Neural progenitor cell (in vitro differentiated cells): ENCODE measurements at regions not wholly inside any gene's neighbourhood (a gene's known extent, or its start where the extent isn't known, plus 50 kb on each side); places are given as distances from the start of the nearest gene placed in this dataset.

Source experiments
- DNase-seq: peaks from one replicate; pipeline ENCODE4 v3.0.0-alpha.2; 2016; ENCODE audit warnings: low spot score
- H2AFZ ChIP-seq: fragments of 200-600 bp; sonication (generic); replicated peaks from 2 replicates; pipeline ENCODE4 v1.6.1; 2016; ENCODE audit warnings: antibody characterized with exemption
- H3F3A ChIP-seq: fragments of 200-600 bp; sonication (generic); 2 replicates; pipeline ENCODE4 v1.6.1; 2016; ENCODE audit warnings: antibody characterized with exemption, low read depth
- H3K27ac ChIP-seq: fragments of 200-600 bp; sonication (generic); 2 replicates; pipeline ENCODE4 v1.5.1; 2016; ENCODE audit warnings: mild to moderate bottlenecking
- H3K27me3 ChIP-seq: fragments of 200-600 bp; sonication (generic); 2 replicates; pipeline ENCODE4 v1.6.1; 2016; ENCODE audit warnings: mild to moderate bottlenecking, moderate library complexity
- H3K36me3 ChIP-seq: fragments of 200-600 bp; sonication (generic); 2 replicates; pipeline ENCODE4 v1.5.1; 2016
- H3K4me1 ChIP-seq: fragments of 200-600 bp; sonication (generic); 2 replicates; pipeline ENCODE4 v1.6.1; 2016; ENCODE audit warnings: mixed run types
- H3K4me2 ChIP-seq: fragments of 200-600 bp; sonication (generic); 2 replicates; pipeline ENCODE4 v1.6.1; 2016
- H3K4me3 ChIP-seq: fragments of 200-600 bp; sonication (generic); 2 replicates; pipeline ENCODE4 v1.5.1; 2016
- H3K79me2 ChIP-seq: fragments of 200-600 bp; sonication (generic); 2 replicates; pipeline ENCODE4 v1.6.1; 2016; ENCODE audit warnings: low read depth
- H3K9ac ChIP-seq: fragments of 200-600 bp; sonication (generic); 2 replicates; pipeline ENCODE4 v1.6.1; 2016
- H3K9me3 ChIP-seq: fragments of 200-600 bp; sonication (generic); 2 replicates; pipeline ENCODE4 v1.5.1; 2016; ENCODE audit warnings: low read depth
- H4K20me1 ChIP-seq: fragments of 200-600 bp; sonication (generic); 2 replicates; pipeline ENCODE4 v1.6.1; 2016; ENCODE audit warnings: low read depth
- H3K27ac Mint-ChIP-seq: 3 replicates; pipeline ENCODE4 v1.8.0; 2021; ENCODE audit warnings: mixed read lengths
- H3K27me3 Mint-ChIP-seq: 2 replicates; pipeline ENCODE4 v1.8.0; 2022; ENCODE audit warnings: low read depth, mild to moderate bottlenecking, inconsistent platforms, moderate library complexity, mixed read lengths; ENCODE audit not compliant: insufficient read depth
- H3K36me3 Mint-ChIP-seq: 3 replicates; pipeline ENCODE4 v1.8.0; 2021; ENCODE audit warnings: mixed read lengths
- H3K4me1 Mint-ChIP-seq: 3 replicates; pipeline ENCODE4 v1.8.0; 2021; ENCODE audit warnings: mixed read lengths
- H3K4me3 Mint-ChIP-seq: 3 replicates; pipeline ENCODE4 v1.8.0; 2021; ENCODE audit warnings: mild to moderate bottlenecking, moderate library complexity, mixed read lengths
- H3K9me3 Mint-ChIP-seq: 3 replicates; pipeline ENCODE4 v1.8.0; 2020; ENCODE audit warnings: mixed read lengths
- CTCF ChIP-seq: fragments of 200-600 bp; sonication (generic); IDR thresholded peaks from 2 replicates; pipeline ENCODE4 v1.5.1; 2017; ENCODE audit warnings: antibody characterized with exemption, mild to moderate bottlenecking
- EZH2 ChIP-seq: fragments of 200-600 bp; sonication (generic); IDR thresholded peaks from 2 replicates; pipeline ENCODE4 v1.6.1; 2017; ENCODE audit warnings: antibody characterized with exemption, mild to moderate bottlenecking, moderate library complexity
- EZH2phosphoT487 ChIP-seq: fragments of 200-600 bp; sonication (generic); IDR thresholded peaks from 2 replicates; pipeline ENCODE4 v1.6.1; 2017; ENCODE audit warnings: antibody characterized with exemption

GRCh38 chr5:155275222-155275621 lies 261.7 kb downstream of the KIF4B start:
- no peaks in the 10 kb centered on the region for H3K36me3 Mint-ChIP-seq
- no peaks in the 10 kb centered on the region for H3K9me3 ChIP-seq
- H4K20me1 ChIP-seq = no peaks in the 10 kb centered on the region
- no peaks in the 10 kb centered on the region for H3F3A ChIP-seq
- no peak overlapping the region for H3K27ac ChIP-seq
- H3K4me3 ChIP-seq = no peak overlapping the region
- DNase-seq = no peak
- TF ChIP-seq EZH2 (no peak), CTCF (no peak), EZH2phosphoT487 (no peak)
- peak overlapping the region; percentile 24 for H3K4me3 Mint-ChIP-seq
- H3K36me3 ChIP-seq = no peaks in the 10 kb centered on the region
- H2AFZ ChIP-seq = no peak overlapping the region
- H3K27me3 Mint-ChIP-seq = peaks cover 3% of the 10 kb centered on the region
- H3K9me3 Mint-ChIP-seq = peaks cover 5% of the 10 kb centered on the region
- H3K9ac ChIP-seq = no peak overlapping the region
- H3K4me1 Mint-ChIP-seq = peaks cover 46% of the 10 kb centered on the region
- no peaks in the 10 kb centered on the region for H3K27me3 ChIP-seq
- no peak overlapping the region for H3K4me2 ChIP-seq
- H3K4me1 ChIP-seq = peaks cover 11% of the 10 kb centered on the region
- no peaks in the 10 kb centered on the region for H3K79me2 ChIP-seq
- peak overlapping the region; percentile 20 for H3K27ac Mint-ChIP-seq

GRCh38 chr5:155276231-155276630 lies 262.7 kb downstream of the KIF4B start:
- Histone ChIP-seq H3K79me2 (no peaks in the 10 kb centered on the region), H3F3A (no peaks in the 10 kb centered on the region), H3K4me1 (peaks cover 11% of the 10 kb centered on the region), H3K27me3 (no peaks in the 10 kb centered on the region), H2AFZ (no peak overlapping the region), H3K9ac (no peak overlapping the region), H3K9me3 (no peaks in the 10 kb centered on the region), H4K20me1 (no peaks in the 10 kb centered on the region), H3K36me3 (no peaks in the 10 kb centered on the region), H3K4me3 (no peak overlapping the region), H3K4me2 (no peak overlapping the region), H3K27ac (no peak overlapping the region)
- no peak overlapping the region for H3K4me3 Mint-ChIP-seq
- no peak for DNase-seq
- no peak overlapping the region for H3K27ac Mint-ChIP-seq
- TF ChIP-seq EZH2phosphoT487 = no peak
- peaks cover 1% of the 10 kb centered on the region for H3K36me3 Mint-ChIP-seq
- H3K27me3 Mint-ChIP-seq = no peaks in the 10 kb centered on the region
- H3K9me3 Mint-ChIP-seq = peaks cover 7% of the 10 kb centered on the region
- H3K4me1 Mint-ChIP-seq = peaks cover 36% of the 10 kb centered on the region

- Mint-ChIP-seq H3K4me3 (no peak overlapping the region), H3K27me3 (no peaks in the 10 kb centered on the region)
- no peaks in the 10 kb centered on the region for H3F3A ChIP-seq
Observed at GRCh38 chr5:155278532-155278931, 265.0 kb downstream of the KIF4B start.

More at GRCh38 chr5:155278532-155278931, 265.0 kb downstream of the KIF4B start:
- H3K4me2 ChIP-seq = no peak overlapping the region
- no peak for DNase-seq
- peaks cover 7% of the 10 kb centered on the region for H3K9me3 Mint-ChIP-seq
- no peaks in the 10 kb centered on the region for H3K36me3 ChIP-seq
- no peaks in the 10 kb centered on the region for H3K27me3 ChIP-seq
- H3K79me2 ChIP-seq = no peaks in the 10 kb centered on the region
- H3K4me3 ChIP-seq = no peak overlapping the region
- no peak for TF ChIP-seq CTCF
- TF ChIP-seq EZH2phosphoT487 = no peak
- TF ChIP-seq EZH2 = no peak
- H3K9ac ChIP-seq = no peak overlapping the region
- peaks cover 27% of the 10 kb centered on the region for H3K4me1 Mint-ChIP-seq
- no peaks in the 10 kb centered on the region for H3K9me3 ChIP-seq
- no peak overlapping the region for H3K27ac Mint-ChIP-seq
- no peaks in the 10 kb centered on the region for H4K20me1 ChIP-seq
- H2AFZ ChIP-seq = no peak overlapping the region
- peaks cover 1% of the 10 kb centered on the region for H3K36me3 Mint-ChIP-seq
- peaks cover 11% of the 10 kb centered on the region for H3K4me1 ChIP-seq
- no peak overlapping the region for H3K27ac ChIP-seq
